ENCODE measurements at regions not wholly inside any gene's neighbourhood (a gene's known extent, or its start where the extent isn't known, plus 50 kb on each side); places are given as distances from the start of the nearest gene placed in this dataset.

- TF ChIP-seq CTCF (IDR thresholded peaks at IDR 0.05) = no peak
- TF ChIP-seq POLR2A (IDR thresholded peaks at IDR 0.05) = no peak
Observed at GRCh38 chr11:134987822-134988221, 575.8 kb upstream of the B3GAT1 start.

Measured in body of pancreas (tissue), 4 donors.